Endodermal cell (in vitro differentiated cells): ENCODE measurements at regions not wholly inside any gene's neighbourhood (a gene's known extent, or its start where the extent isn't known, plus 50 kb on each side); places are given as distances from the start of the nearest gene placed in this dataset.

Experiments used
- DNase-seq: peaks from one replicate; pipeline ENCODE4 v3.0.0-alpha.2; 2017
- H3K27ac ChIP-seq: 2 replicates; pipeline ENCODE4 v1.5.1; 2013; ENCODE audit warnings: mild to moderate bottlenecking, low read depth, low read length, moderate library complexity
- H3K27me3 ChIP-seq: 2 replicates; pipeline ENCODE4 v1.6.1; 2013; ENCODE audit warnings: mild to moderate bottlenecking, low read length, moderate library complexity; ENCODE audit not compliant: insufficient read depth, control insufficient read depth, poor library complexity, severe bottlenecking
- H3K36me3 ChIP-seq: 2 replicates; pipeline ENCODE4 v1.7.0; 2013; ENCODE audit warnings: mild to moderate bottlenecking, low read length, moderate library complexity; ENCODE audit not compliant: control insufficient read depth, insufficient read depth
- H3K4me1 ChIP-seq: one replicate; pipeline ENCODE4 v1.7.0; 2013; ENCODE audit warnings: low read length; ENCODE audit not compliant: control insufficient read depth, insufficient read depth
- H3K4me3 ChIP-seq: 2 replicates; pipeline ENCODE4 v1.5.1; 2013; ENCODE audit warnings: mild to moderate bottlenecking, low read length, moderate library complexity
- H3K9ac ChIP-seq: 2 replicates; pipeline ENCODE4 v1.6.1; 2013; ENCODE audit warnings: mild to moderate bottlenecking, low read length, moderate library complexity; ENCODE audit not compliant: poor library complexity, severe bottlenecking; ENCODE audit errors: extremely low read depth
- H3K9me3 ChIP-seq: 2 replicates; pipeline ENCODE4 v1.6.1; 2013; ENCODE audit warnings: mild to moderate bottlenecking, low read length, moderate library complexity; ENCODE audit not compliant: control insufficient read depth
- H3K27ac Mint-ChIP-seq: 2 replicates; pipeline ENCODE4 v1.8.0; 2020; ENCODE audit warnings: mixed read lengths
- H3K27me3 Mint-ChIP-seq: 2 replicates; pipeline ENCODE4 v1.8.0; 2021; ENCODE audit warnings: mild to moderate bottlenecking, mixed read lengths; ENCODE audit not compliant: insufficient read depth
- H3K36me3 Mint-ChIP-seq: 2 replicates; pipeline ENCODE4 v1.8.0; 2020; ENCODE audit warnings: low read depth, mixed read lengths
- H3K4me1 Mint-ChIP-seq: 2 replicates; pipeline ENCODE4 v1.8.0; 2020; ENCODE audit warnings: mixed read lengths
- H3K4me3 Mint-ChIP-seq: 2 replicates; pipeline ENCODE4 v1.8.0; 2020; ENCODE audit warnings: mild to moderate bottlenecking, moderate library complexity, mixed read lengths
- H3K9me3 Mint-ChIP-seq: 2 replicates; pipeline ENCODE4 v1.8.0; 2020; ENCODE audit warnings: mild to moderate bottlenecking, mixed read lengths
- CTCF ChIP-seq: fragments of 200-600 bp; sonication (generic); conservative IDR thresholded peaks from 2 replicates; pipeline ENCODE4 v1.5.0; 2021; ENCODE audit warnings: antibody characterized with exemption, mild to moderate bottlenecking
- WGBS, 2 experiments: methylation state at CpG; one replicate each; pipeline versions ENCODE4 v1.1.5 to v1.1.7; 2013; ENCODE audit warnings: missing lambda C conversion rate in 2 of 2, mixed read lengths in 1 of 2; ENCODE audit not compliant: insufficient coverage in 1 of 2, insufficient read length in 1 of 2; 5-methylcytosine and 5-hydroxymethylcytosine counted together

- no peaks in the 10 kb centered on the region for H3K4me1 ChIP-seq
- Mint-ChIP-seq H3K4me3 (no peak overlapping the region), H3K9me3 (no peaks in the 10 kb centered on the region), H3K27ac (no peak overlapping the region), H3K4me1 (no peaks in the 10 kb centered on the region), H3K27me3 (no peaks in the 10 kb centered on the region), H3K36me3 (no peaks in the 10 kb centered on the region)
- H3K9me3 ChIP-seq: no peaks in the 10 kb centered on the region
- H3K27ac ChIP-seq: no peak overlapping the region
- TF ChIP-seq CTCF: no peak
- WGBS, 2 experiments: 89 to 93% methylated on average over 2 of the region's 2 CpGs
- H3K27me3 ChIP-seq: no peaks in the 10 kb centered on the region
- DNase-seq: no peak
- no peak overlapping the region for H3K4me3 ChIP-seq
- no peak overlapping the region for H3K9ac ChIP-seq
- H3K36me3 ChIP-seq: no peaks in the 10 kb centered on the region
Observed at GRCh38 chr1:24257373-24257772, 61.8 kb upstream of the GRHL3 start.

- Histone ChIP-seq H3K9me3 (no peaks in the 10 kb centered on the region), H3K4me1 (no peaks in the 10 kb centered on the region), H3K36me3 (no peaks in the 10 kb centered on the region), H3K9ac (no peak overlapping the region), H3K27ac (no peak overlapping the region), H3K4me3 (no peak overlapping the region), H3K27me3 (no peaks in the 10 kb centered on the region)
- no peak for DNase-seq
- WGBS, 2 experiments: 79 to 83% methylated on average over 2 of the region's 2 CpGs
- TF ChIP-seq CTCF: no peak
- no peaks in the 10 kb centered on the region for H3K9me3 Mint-ChIP-seq
- H3K4me3 Mint-ChIP-seq: no peak overlapping the region
- H3K27me3 Mint-ChIP-seq: no peaks in the 10 kb centered on the region
- no peaks in the 10 kb centered on the region for H3K4me1 Mint-ChIP-seq
- H3K36me3 Mint-ChIP-seq: no peaks in the 10 kb centered on the region
- H3K27ac Mint-ChIP-seq: no peak overlapping the region
Observed at GRCh38 chr1:24256687-24257086, 62.5 kb upstream of the GRHL3 start.

GRCh38 chr1:24255226-24255625 lies 63.9 kb upstream of the GRHL3 start:
- Mint-ChIP-seq H3K27ac (no peak overlapping the region), H3K9me3 (no peaks in the 10 kb centered on the region), H3K4me3 (no peak overlapping the region), H3K4me1 (no peaks in the 10 kb centered on the region), H3K36me3 (no peaks in the 10 kb centered on the region), H3K27me3 (no peaks in the 10 kb centered on the region)
- H3K9ac ChIP-seq: no peak overlapping the region
- TF ChIP-seq CTCF: no peak
- H3K36me3 ChIP-seq: no peaks in the 10 kb centered on the region
- DNase-seq: no peak
- no peaks in the 10 kb centered on the region for H3K4me1 ChIP-seq
- H3K27me3 ChIP-seq: no peaks in the 10 kb centered on the region
- no peak overlapping the region for H3K27ac ChIP-seq
- no peaks in the 10 kb centered on the region for H3K9me3 ChIP-seq
- WGBS, 2 experiments: 91 to 92% methylated on average over 5 to 7 of the region's 7 CpGs
- no peak overlapping the region for H3K4me3 ChIP-seq
